ACC112 (cell line): ENCODE measurements at regions not wholly inside any gene's neighbourhood (a gene's known extent, or its start where the extent isn't known, plus 50 kb on each side); places are given as distances from the start of the nearest gene placed in this dataset.
"Not testable (repeated sequence)": the region's sequence is repeated elsewhere in the genome, so short reads cannot be mapped to it uniquely, and the experiment has no call there.

Source experiments
- H2AFZ ChIP-seq: fragments of 200-600 bp; sonication (generic); one replicate; pipeline ENCODE4 v1.6.0; 2017; ENCODE audit warnings: antibody characterized with exemption, low read length; ENCODE audit not compliant: unreplicated experiment
- H3K27ac ChIP-seq: fragments of 200-600 bp; sonication (generic); 2 replicates; pipeline ENCODE4 v1.5.1; 2014; ENCODE audit warnings: low read depth, mild to moderate bottlenecking, antibody characterized with exemption, low read length, moderate library complexity
- H3K27me3 ChIP-seq: fragments of 200-600 bp; sonication (generic); 2 replicates; pipeline ENCODE4 v1.6.1; 2014; ENCODE audit warnings: mild to moderate bottlenecking, antibody characterized with exemption, low read length, moderate library complexity, mixed read lengths; ENCODE audit not compliant: insufficient read depth
- H3K36me3 ChIP-seq: fragments of 200-600 bp; sonication (generic); 2 replicates; pipeline ENCODE4 v1.6.1; 2016; ENCODE audit warnings: mild to moderate bottlenecking, antibody characterized with exemption, low read length, moderate library complexity, mixed read lengths; ENCODE audit not compliant: insufficient read depth
- H3K4me1 ChIP-seq: fragments of 200-600 bp; sonication (generic); one replicate; pipeline ENCODE4 v1.6.1; 2016; ENCODE audit warnings: low read length, mixed read lengths; ENCODE audit not compliant: insufficient read depth, unreplicated experiment, control insufficient read depth
- H3K4me3 ChIP-seq: fragments of 200-600 bp; sonication (generic); 2 replicates; pipeline ENCODE4 v1.5.1; 2014; ENCODE audit warnings: mild to moderate bottlenecking, low read depth, low read length
- H3K79me2 ChIP-seq: fragments of 200-600 bp; sonication (generic); one replicate; pipeline ENCODE4 v1.6.0; 2016; ENCODE audit warnings: low read length; ENCODE audit not compliant: control insufficient read depth, unreplicated experiment, insufficient read depth

DNA sequence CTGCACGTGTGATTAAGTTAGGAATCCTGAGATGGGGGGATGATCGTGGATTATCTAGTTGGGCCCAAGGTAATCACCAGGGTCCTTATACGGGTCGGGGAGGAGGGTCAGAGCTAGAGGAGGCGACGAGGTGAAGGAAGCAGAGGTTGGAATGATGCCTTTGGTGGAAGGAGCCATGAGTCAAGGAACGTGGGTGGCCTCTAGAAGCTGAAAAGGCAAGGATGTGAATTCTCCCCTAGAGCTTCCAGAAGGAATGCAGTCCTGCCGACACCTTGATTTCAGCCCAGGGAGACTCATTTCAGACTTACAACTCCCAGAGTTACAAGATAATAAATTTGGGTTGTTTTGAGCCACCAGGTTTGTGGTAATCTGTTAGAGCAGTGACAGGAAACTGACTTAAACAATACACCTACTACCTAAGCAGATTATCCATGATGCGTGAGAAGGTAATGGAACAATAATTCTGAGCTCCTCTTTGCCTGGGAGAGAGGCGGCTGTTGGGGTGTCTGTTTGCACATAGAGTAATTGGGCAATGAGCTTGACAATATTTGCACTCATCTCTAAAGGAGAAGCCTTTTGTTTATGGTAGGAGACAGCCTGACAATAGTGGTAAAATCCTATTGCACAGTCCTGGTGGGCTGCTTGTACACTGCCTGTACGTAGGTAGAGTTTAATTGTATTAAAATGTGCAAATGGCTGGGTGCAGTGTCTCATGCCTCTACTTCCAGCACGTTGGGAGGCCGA, 129.3 kb upstream of the IER5L start:
- H3K36me3 ChIP-seq: no peaks in the 10 kb centered on the region
- no peaks in the 10 kb centered on the region for H3K79me2 ChIP-seq
- no peaks in the 10 kb centered on the region for H3K4me1 ChIP-seq

GRCh38 chr9:129306318-129306973, 128.4 kb upstream of the IER5L start:
- H3K27ac ChIP-seq: no peak overlapping the region
- H3K36me3 ChIP-seq: no peaks in the 10 kb centered on the region
- no peaks in the 10 kb centered on the region for H3K4me1 ChIP-seq
- H2AFZ ChIP-seq: no peak overlapping the region
- no peaks in the 10 kb centered on the region for H3K27me3 ChIP-seq
- no peaks in the 10 kb centered on the region for H3K79me2 ChIP-seq
- no peak overlapping the region for H3K4me3 ChIP-seq

More for the DNA sequence above, 129.3 kb upstream of the IER5L start:
- no peak overlapping the region for H3K4me3 ChIP-seq
- no peak overlapping the region for H3K27ac ChIP-seq
- no peaks in the 10 kb centered on the region for H3K27me3 ChIP-seq
- H2AFZ ChIP-seq: no peak overlapping the region

DNA sequence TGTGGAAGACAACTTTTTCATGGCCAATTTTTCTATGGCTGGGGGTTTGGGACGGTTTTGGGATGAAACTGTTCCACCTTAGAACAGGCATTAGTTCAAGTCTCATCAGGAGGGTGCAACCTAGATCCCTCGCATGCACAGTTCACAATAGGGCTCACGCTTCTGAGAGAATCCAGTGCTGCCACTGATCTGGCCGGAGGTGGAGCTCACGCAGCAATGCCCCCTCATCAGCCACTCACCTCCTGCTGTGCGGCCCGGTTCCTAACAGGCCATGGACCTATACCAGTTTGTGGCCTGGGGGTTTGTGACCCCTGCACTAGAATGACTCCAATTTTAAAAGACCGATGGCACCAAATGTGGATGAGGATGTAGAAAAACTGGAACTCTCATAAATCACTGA, 127.2 kb upstream of the IER5L start:
- no peaks in the 10 kb centered on the region for H3K4me1 ChIP-seq
- H3K79me2 ChIP-seq: no peaks in the 10 kb centered on the region
- H3K27me3 ChIP-seq: no peaks in the 10 kb centered on the region
- H3K27ac ChIP-seq: no peak overlapping the region
- no peak overlapping the region for H3K4me3 ChIP-seq
- H2AFZ ChIP-seq: no peak overlapping the region
- no peaks in the 10 kb centered on the region for H3K36me3 ChIP-seq

- no peaks in the 10 kb centered on the region for H3K79me2 ChIP-seq
- no peak overlapping the region for H3K4me3 ChIP-seq
- no peak overlapping the region for H3K27ac ChIP-seq
- H3K4me1 ChIP-seq: no peaks in the 10 kb centered on the region
- H2AFZ ChIP-seq: no peak overlapping the region
- no peaks in the 10 kb centered on the region for H3K36me3 ChIP-seq
- no peaks in the 10 kb centered on the region for H3K27me3 ChIP-seq
These were observed 123.9 kb upstream of the IER5L start for GRCh38 chr9:129301941-129302340.

DNA sequence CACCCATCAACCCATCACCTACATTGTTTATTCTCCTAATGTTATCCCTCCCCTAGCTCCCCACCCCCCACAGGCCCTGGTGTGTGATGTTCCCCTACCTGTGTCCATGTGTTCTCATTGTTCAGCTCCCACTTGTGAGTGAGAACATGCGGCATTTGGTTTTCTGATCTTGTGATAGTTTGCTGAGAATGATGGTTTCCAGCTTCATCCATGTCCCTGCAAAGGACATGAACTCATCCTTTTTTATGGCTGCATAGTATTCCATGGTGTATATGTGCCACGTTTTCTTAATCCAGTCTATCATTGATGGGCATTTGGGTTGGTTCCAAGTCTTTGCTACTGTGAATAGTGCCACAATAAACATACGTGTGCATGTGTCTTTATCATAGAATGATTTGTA, 118.1 kb upstream of the IER5L start:
- not testable (repeated sequence) for H3K4me1 ChIP-seq, H3K4me3 ChIP-seq, H2AFZ ChIP-seq, H3K79me2 ChIP-seq, H3K36me3 ChIP-seq, H3K27ac ChIP-seq, H3K27me3 ChIP-seq

DNA sequence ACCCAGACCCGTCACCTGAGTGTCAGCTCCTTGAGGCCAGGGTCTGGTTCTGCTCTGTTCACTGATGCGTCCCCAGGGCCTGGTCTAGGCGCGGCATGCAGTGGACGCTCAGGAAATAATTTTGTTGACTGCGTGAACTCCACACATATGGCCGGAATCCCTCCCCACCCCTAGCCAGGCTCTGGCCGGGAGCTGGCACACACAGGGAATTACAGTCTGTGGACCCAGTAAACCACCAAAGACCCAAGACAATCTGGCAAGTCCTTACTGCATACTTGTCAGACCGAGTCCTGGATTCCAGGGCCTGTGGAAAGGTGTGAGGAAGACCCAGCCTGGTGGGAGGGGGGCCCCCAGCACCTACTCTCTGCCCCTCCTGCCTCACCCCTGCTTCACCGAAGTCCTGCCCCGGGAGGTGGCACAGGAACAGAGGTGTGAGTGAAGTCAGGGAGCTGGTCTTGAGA, 113.0 kb upstream of the IER5L start:
- H3K27ac ChIP-seq: no peak overlapping the region
- H3K27me3 ChIP-seq: no peaks in the 10 kb centered on the region
- H3K79me2 ChIP-seq: no peaks in the 10 kb centered on the region
- no peak overlapping the region for H3K4me3 ChIP-seq
- no peaks in the 10 kb centered on the region for H3K4me1 ChIP-seq
- no peaks in the 10 kb centered on the region for H3K36me3 ChIP-seq
- H2AFZ ChIP-seq: no peak overlapping the region

DNA sequence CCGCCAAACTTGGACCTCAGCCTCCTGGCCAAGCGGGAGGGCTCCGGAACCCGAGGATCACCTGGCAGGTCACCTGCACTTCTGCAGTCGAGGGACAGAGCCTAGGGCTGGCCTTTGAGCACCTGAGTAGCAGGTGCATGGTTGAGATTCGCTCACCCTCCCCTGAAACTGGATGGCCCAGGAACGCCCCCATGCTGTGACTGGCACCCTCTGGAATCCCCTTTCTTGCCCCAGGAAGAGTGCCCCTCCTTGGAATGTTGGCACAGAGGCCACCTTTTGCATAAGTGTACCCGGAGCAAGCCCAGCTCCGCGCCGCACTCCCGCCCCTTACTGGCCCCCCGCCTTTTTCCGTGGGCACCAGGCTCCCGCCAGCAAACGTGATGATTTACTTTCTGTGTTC, 112.5 kb upstream of the IER5L start:
- no peak overlapping the region for H3K27ac ChIP-seq
- no peaks in the 10 kb centered on the region for H3K27me3 ChIP-seq
- no peaks in the 10 kb centered on the region for H3K4me1 ChIP-seq
- H3K79me2 ChIP-seq: no peaks in the 10 kb centered on the region
- H2AFZ ChIP-seq: no peak overlapping the region
- H3K4me3 ChIP-seq: no peak overlapping the region
- H3K36me3 ChIP-seq: no peaks in the 10 kb centered on the region

- Histone ChIP-seq H3K4me3 (no peak overlapping the region), H3K79me2 (no peaks in the 10 kb centered on the region), H2AFZ (no peak overlapping the region), H3K4me1 (no peaks in the 10 kb centered on the region), H3K27ac (no peak overlapping the region), H3K36me3 (no peaks in the 10 kb centered on the region), H3K27me3 (no peaks in the 10 kb centered on the region)
These were observed 111.8 kb upstream of the IER5L start for GRCh38 chr9:129289883-129290282.

GRCh38 chr9:129289131-129289731, 111.2 kb upstream of the IER5L start:
- no peak overlapping the region for H2AFZ ChIP-seq
- H3K79me2 ChIP-seq: no peaks in the 10 kb centered on the region
- no peak overlapping the region for H3K27ac ChIP-seq
- no peaks in the 10 kb centered on the region for H3K27me3 ChIP-seq
- H3K4me3 ChIP-seq: no peak overlapping the region
- no peaks in the 10 kb centered on the region for H3K4me1 ChIP-seq
- H3K36me3 ChIP-seq: no peaks in the 10 kb centered on the region

DNA sequence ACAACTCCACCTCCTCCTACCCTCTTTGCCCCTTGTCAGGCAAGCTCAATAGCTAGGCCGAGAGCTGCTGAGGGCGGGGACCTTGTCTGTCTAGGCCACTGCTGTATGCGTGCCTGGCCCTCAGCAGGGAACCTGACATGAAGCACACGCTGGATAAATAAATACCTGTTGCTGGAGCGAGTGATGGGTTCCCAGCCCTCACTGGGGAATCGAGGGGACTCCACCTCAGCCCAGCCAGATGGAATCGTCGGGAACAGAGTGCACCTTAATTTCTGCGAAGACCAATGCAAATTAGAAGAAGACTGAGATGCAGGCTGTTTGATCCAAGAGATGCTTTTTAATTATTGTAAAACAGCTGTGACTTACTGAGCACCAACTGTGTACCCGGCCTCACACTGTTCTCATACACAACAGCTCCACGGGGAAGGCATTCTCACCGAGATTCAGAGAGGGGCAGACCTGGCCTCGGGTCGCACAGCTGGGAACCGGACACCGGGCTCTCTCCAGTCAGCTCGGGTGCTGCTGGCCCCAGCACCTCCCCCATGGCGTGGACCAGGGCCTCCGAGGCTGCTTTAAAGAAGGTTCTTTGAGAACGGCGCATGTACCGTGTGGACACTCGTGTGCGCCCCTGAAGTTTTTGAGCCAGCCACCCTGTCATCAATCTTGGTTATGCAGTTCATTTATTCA, 109.7 kb upstream of the IER5L start:
- Histone ChIP-seq H3K79me2 (no peaks in the 10 kb centered on the region), H2AFZ (no peak overlapping the region), H3K36me3 (no peaks in the 10 kb centered on the region)

More for the DNA sequence above, 109.7 kb upstream of the IER5L start:
- H3K27me3 ChIP-seq: no peaks in the 10 kb centered on the region
- no peaks in the 10 kb centered on the region for H3K4me1 ChIP-seq
- H3K4me3 ChIP-seq: no peak overlapping the region
- no peak overlapping the region for H3K27ac ChIP-seq
